RCC 7860 (cell line): ENCODE measurements at regions not wholly inside any gene's neighbourhood (a gene's known extent, or its start where the extent isn't known, plus 50 kb on each side); places are given as distances from the start of the nearest gene placed in this dataset.
"Not testable (repeated sequence)": the region's sequence is repeated elsewhere in the genome, so short reads cannot be mapped to it uniquely, and the experiment has no call there.

Source experiments
- DNase-seq: peaks from one replicate; pipeline ENCODE4 v3.0.0-alpha.2; 2015; ENCODE audit warnings: low spot score
- FAIRE-seq: peaks from 2 replicates; lab custom pipeline; 2012; peaks lifted over from hg19 to GRCh38; lab: Jason Lieb, UNC

DNA sequence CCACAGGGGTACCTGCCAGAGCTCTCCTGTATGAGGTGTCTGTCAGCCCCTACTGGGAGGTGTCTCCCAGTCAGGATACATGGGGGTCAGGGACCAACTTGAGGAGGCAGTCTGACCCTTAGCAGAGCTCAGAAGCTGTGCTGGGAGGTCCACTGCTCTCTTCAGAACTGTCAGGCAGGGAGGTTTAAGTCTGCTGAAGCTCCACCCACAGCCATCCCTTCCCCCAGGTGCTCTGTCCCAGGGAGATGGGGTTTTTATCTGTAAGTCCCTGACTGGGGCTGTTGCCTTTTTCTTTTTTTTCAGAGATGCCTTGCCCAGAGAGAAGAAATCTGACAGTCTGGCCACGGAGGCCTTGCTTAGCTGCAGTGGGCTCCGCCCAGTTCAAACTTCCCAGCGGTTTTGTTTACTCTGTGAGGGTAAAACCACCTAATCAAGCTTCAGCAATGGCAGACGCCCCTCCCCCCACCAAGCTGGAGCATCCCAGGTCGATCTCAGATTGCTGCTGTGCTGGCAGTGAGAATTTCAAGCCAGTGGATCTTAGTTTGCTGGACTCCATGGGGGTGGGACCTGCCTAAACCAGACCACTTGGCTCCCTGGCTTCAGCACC, 118.5 kb upstream of the RADX start:
- not testable (repeated sequence) for FAIRE-seq, DNase-seq

DNA sequence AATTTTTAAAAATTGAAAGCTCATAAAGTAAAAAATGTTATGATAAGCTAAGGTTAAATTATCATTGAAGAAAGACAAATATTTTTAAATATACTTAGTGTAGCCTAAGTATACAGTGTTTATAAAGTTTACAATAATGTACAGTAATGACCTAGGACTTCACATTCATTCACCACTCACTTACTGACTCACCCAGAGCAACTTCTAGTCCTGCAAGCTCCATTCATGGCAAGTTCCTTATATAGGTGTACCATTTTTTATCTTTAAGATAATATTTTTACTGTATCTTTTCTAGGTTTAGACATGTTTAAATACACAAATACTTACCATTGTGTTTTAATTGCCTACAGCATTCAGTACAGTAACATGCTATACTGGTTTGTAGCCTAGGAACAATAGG, 112.3 kb upstream of the RADX start:
- no peak for DNase-seq
- no peak for FAIRE-seq

DNA sequence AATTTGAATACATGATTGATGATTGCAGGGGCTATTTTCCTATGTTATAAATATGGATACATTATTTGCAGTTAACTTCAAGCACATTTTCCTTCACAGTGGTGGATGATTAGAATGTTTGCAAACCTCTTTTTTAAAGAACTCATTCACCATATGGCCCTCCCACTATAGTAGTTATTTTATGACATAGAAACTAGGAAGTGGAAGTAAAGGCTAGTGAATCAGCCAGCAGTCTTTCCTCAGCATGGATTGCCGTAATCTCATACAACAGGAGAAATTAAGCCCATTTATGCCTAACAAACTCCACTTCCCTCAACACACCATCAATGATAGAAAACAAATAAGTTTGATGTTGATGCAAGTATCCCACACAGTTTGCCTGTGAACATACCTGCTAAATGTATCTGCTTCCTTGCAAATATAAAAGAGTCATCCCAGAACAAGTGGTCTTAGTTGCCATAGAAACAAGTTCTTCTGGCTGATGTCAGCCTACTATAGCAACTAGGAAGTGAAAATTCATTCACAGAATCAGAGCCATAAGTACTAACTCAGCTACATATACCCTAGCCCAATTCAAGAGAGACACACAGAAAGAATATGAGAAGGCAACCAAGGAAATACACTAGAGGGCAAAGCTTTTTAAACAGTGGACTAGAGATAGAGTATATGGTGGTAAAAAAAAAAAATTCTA, 100.9 kb upstream of the RADX start:
- no peak for FAIRE-seq
- no peak for DNase-seq
